ENCODE measurements at regions not wholly inside any gene's neighbourhood (a gene's known extent, or its start where the extent isn't known, plus 50 kb on each side); places are given as distances from the start of the nearest gene placed in this dataset.
A peak's percentile ranks its signal among the peaks of the same experiment; 100 is the strongest.

GRCh38 chr3:40875581-40875980, 323.7 kb upstream of the CTNNB1 start:
- Histone ChIP-seq H3K36me3 (no peaks in the 10 kb centered on the region), H3K9me3 (no peaks in the 10 kb centered on the region), H3K27me3 (no peaks in the 10 kb centered on the region), H3K4me1 (peaks cover 20 to 29% of the 10 kb centered on the region in 2 donors), H3K27ac (no peak overlapping the region), H3K4me3 (no peak overlapping the region)
- ATAC-seq (no peak), DNase-seq (no peak)
- intact Hi-C loops (cut with DNase I): no loop called here
- TF ChIP-seq CTCF (IDR thresholded peaks at IDR 0.05): no peak

DNA sequence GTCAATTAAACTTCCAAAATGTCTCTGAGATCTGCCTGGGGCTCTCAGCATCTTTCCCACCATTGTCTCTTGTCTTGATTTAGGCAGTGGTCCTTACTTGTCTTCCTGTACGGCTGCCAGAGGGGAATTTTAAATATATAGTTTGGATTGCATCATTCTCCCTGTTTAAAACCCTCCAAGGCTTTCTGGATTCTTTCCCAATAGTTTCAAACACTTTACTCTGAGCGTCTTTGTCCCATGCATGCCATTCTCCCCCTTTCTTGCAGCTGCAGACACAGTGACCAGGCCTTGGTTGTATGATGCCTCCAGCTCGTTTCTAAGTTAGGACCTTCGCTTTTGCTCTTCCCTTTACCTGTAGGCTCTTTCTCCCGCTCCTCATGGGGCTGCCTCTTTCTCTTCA, 323.3 kb upstream of the CTNNB1 start:
- DNase-seq: peak in 1 of 4 donors; percentile 42
- intact Hi-C loops (cut with DNase I): no loop called here
- H3K27ac ChIP-seq: no peak overlapping the region
- H3K27me3 ChIP-seq: no peaks in the 10 kb centered on the region
- ATAC-seq: peak; percentile 3
- no peaks in the 10 kb centered on the region for H3K36me3 ChIP-seq
- peaks cover 20 to 29% of the 10 kb centered on the region in 2 donors for H3K4me1 ChIP-seq
- no peak overlapping the region for H3K4me3 ChIP-seq
- no peaks in the 10 kb centered on the region for H3K9me3 ChIP-seq
- no peak for TF ChIP-seq CTCF (IDR thresholded peaks at IDR 0.05)

GRCh38 chr3:40876496-40876895, 322.8 kb upstream of the CTNNB1 start:
- Histone ChIP-seq H3K36me3 (no peaks in the 10 kb centered on the region), H3K4me1 (peaks cover 20 to 29% of the 10 kb centered on the region in 2 donors), H3K9me3 (no peaks in the 10 kb centered on the region), H3K27ac (no peak overlapping the region), H3K27me3 (no peaks in the 10 kb centered on the region), H3K4me3 (no peak overlapping the region)
- TF ChIP-seq CTCF (IDR thresholded peaks at IDR 0.05): no peak
- intact Hi-C loops (cut with DNase I): no loop called here
- ATAC-seq (peak; percentile 18), DNase-seq (peak in 2 of 4 donors; percentile 29 to 63)

- ATAC-seq: peak; percentile 86
Measured at GRCh38 chr3:40877631-40878463, 321.5 kb upstream of the CTNNB1 start.

More at GRCh38 chr3:40877631-40878463, 321.5 kb upstream of the CTNNB1 start:
- Histone ChIP-seq H3K4me3 (no peak overlapping the region), H3K36me3 (no peaks in the 10 kb centered on the region), H3K27ac (peak overlapping the region; percentile 73), H3K4me1 (peaks cover 26 to 29% of the 10 kb centered on the region in 2 donors), H3K9me3 (no peaks in the 10 kb centered on the region), H3K27me3 (no peaks in the 10 kb centered on the region)
- TF ChIP-seq CTCF (IDR thresholded peaks at IDR 0.05): no peak
- intact Hi-C loops (cut with DNase I): no loop called here
- peak; percentile 28 to 77 (median 47) for DNase-seq

All from left lung (tissue), 4 donors.